Muscle of leg (tissue), 3 donors: ENCODE measurements at regions not wholly inside any gene's neighbourhood (a gene's known extent, or its start where the extent isn't known, plus 50 kb on each side); places are given as distances from the start of the nearest gene placed in this dataset.

ENCODE experiments used
- DNase-seq: peaks from one replicate; pipeline ENCODE4 v3.0.0; 2013
- H3K27ac ChIP-seq: one replicate; pipeline ENCODE4 v1.5.1; 2013; ENCODE audit warnings: mild to moderate bottlenecking, low read length, control low read depth
- H3K27me3 ChIP-seq: one replicate; pipeline ENCODE4 v1.6.1; 2013; ENCODE audit warnings: low read length; ENCODE audit not compliant: control insufficient read depth, insufficient read depth
- H3K36me3 ChIP-seq: one replicate; pipeline ENCODE4 v1.6.1; 2013; ENCODE audit warnings: low read length; ENCODE audit not compliant: control insufficient read depth, insufficient read depth
- H3K4me1 ChIP-seq: one replicate; pipeline ENCODE4 v1.6.1; 2013; ENCODE audit warnings: low read length; ENCODE audit not compliant: control insufficient read depth, insufficient read depth
- H3K4me3 ChIP-seq: one replicate; pipeline ENCODE4 v1.5.1; 2013; ENCODE audit warnings: low read length, control low read depth
- H3K9me3 ChIP-seq: replicated peaks from 2 replicates; pipeline ENCODE4 v1.6.1; 2013; ENCODE audit warnings: low read depth, low read length; ENCODE audit not compliant: control insufficient read depth
- WGBS: methylation state at CpG from one replicate; pipeline ENCODE4 v1.1.5; 2013; ENCODE audit warnings: missing lambda C conversion rate; ENCODE audit not compliant: insufficient coverage; 5-methylcytosine and 5-hydroxymethylcytosine counted together

DNA sequence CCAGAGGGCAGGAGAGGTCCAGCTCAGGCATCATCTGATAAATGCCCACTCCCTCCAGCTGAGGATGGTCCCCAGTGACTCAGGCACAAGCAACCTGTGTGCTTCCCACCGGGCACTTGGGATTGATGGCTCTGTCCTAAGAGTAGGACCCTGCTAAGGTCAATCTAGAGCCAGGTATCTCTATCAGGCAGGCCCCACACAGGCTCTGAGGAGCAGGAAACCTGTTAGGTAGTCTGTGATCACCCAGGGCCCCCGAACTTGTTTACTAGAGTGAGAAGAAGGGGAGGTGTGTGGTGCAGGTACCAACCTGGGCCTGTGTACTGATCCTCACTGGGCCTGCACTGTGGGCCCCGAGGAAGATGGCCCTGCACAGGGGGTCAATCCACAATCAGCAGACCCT lies 119.6 kb upstream of the FSTL4 start:
- Histone ChIP-seq H3K9me3 (peaks cover 6% of the 10 kb centered on the region), H3K36me3 (no peaks in the 10 kb centered on the region), H3K4me3 (no peak overlapping the region), H3K27me3 (peaks cover 2% of the 10 kb centered on the region), H3K4me1 (no peaks in the 10 kb centered on the region), H3K27ac (no peak overlapping the region)
- no peak for DNase-seq
- 77% methylated on average over 3 of the region's 3 CpGs for WGBS

DNA sequence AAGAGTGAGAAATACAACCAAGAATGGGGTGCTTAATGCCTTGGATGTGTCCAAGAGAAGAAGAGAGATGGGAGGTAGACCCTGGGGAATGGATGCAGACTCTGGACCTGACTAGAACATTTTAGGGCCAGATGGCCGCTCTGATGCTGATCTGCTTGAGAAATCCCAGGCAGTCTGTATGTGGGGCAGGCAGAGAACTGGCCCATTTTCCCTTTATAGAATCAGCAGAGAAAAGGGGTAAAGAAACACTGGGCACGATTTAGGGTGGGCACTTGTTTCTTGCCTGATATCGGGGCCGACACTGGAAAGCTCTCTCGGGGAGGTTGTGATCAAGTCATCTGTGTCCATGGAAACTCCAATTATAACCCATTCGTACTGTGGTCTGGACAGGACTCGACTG lies 118.5 kb upstream of the FSTL4 start:
- 93% methylated on average over 5 of the region's 7 CpGs for WGBS
- H3K4me3 ChIP-seq = no peak overlapping the region
- H3K36me3 ChIP-seq = no peaks in the 10 kb centered on the region
- H3K4me1 ChIP-seq = no peaks in the 10 kb centered on the region
- peaks cover 2% of the 10 kb centered on the region for H3K27me3 ChIP-seq
- H3K9me3 ChIP-seq = peaks cover 6% of the 10 kb centered on the region
- H3K27ac ChIP-seq = no peak overlapping the region
- DNase-seq = no peak

DNA sequence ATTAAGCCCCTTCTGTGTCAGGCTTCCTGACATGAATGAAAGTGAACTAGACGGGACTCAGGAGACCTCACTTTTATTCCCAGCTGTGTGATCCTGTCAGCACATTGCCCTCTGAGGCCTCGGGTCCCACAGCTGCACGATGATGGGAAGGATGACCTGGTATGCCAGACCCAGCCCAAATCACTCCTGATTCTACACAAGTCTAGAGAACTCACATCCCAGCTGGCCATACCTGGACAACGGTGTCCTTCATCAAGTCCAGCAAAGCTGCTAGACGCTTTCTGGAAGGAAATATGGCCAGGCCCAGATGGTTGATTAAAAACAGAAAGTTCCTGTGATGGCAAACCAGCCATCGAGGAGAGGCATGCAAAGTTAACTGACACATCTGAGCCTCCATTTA lies 118.0 kb upstream of the FSTL4 start:
- peaks cover 6% of the 10 kb centered on the region for H3K9me3 ChIP-seq
- 72% methylated on average over 4 of the region's 6 CpGs for WGBS
- no peak for DNase-seq

DNA sequence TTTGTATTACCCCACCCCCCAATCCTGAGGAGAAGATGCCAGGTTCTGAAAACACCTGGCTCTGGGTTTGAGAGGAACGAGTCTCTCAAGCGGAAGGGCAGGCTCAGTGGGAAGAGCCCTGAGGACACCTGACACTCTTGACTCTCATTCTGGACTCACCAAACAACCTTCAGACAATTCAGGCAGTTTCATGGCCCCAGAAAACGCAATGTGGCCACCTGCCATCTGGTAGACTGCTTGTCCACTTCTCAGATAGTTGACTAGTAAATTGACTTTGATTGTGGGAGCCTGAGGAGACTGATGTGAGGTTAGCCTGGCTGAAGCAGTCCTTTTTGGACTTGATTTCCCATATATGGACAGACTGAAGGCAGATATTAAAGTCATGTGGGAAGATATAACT lies 117.5 kb upstream of the FSTL4 start:
- Histone ChIP-seq H3K4me3 (no peak overlapping the region), H3K36me3 (no peaks in the 10 kb centered on the region), H3K27me3 (peaks cover 2% of the 10 kb centered on the region), H3K4me1 (no peaks in the 10 kb centered on the region), H3K9me3 (peaks cover 6% of the 10 kb centered on the region), H3K27ac (no peak overlapping the region)
- WGBS = 100% methylated on average over 1 of the region's 3 CpGs
- no peak for DNase-seq

More for the DNA sequence above, 118.0 kb upstream of the FSTL4 start:
- peaks cover 2% of the 10 kb centered on the region for H3K27me3 ChIP-seq
- H3K4me3 ChIP-seq = no peak overlapping the region
- no peaks in the 10 kb centered on the region for H3K4me1 ChIP-seq
- H3K27ac ChIP-seq = no peak overlapping the region
- H3K36me3 ChIP-seq = no peaks in the 10 kb centered on the region

DNA sequence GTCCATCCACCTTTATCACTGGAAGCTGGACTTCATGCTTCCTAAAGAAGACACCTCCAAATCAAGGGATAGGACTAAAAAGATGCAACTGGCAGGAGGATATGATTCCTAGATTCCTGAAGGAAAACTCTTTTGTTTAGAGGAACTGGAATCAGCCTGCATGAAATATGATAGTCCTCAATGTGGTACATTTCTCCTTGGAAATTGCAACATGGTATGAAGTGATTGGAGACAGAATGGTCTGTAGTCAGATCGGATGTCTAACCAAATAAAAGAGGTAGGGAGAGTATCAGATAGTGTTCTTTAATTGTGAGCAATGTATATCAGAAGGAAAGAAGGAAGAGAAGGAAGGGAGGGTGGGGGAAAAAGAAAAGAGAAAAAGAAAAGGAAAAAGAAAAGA lies 116.1 kb upstream of the FSTL4 start:
- H3K27ac ChIP-seq = no peak overlapping the region
- no peak overlapping the region for H3K4me3 ChIP-seq
- peaks cover 6% of the 10 kb centered on the region for H3K9me3 ChIP-seq
- H3K36me3 ChIP-seq = no peaks in the 10 kb centered on the region
- H3K27me3 ChIP-seq = peaks cover 2% of the 10 kb centered on the region
- DNase-seq = no peak
- WGBS = 100% methylated on average over 1 of the region's 1 CpG
- H3K4me1 ChIP-seq = no peaks in the 10 kb centered on the region

DNA sequence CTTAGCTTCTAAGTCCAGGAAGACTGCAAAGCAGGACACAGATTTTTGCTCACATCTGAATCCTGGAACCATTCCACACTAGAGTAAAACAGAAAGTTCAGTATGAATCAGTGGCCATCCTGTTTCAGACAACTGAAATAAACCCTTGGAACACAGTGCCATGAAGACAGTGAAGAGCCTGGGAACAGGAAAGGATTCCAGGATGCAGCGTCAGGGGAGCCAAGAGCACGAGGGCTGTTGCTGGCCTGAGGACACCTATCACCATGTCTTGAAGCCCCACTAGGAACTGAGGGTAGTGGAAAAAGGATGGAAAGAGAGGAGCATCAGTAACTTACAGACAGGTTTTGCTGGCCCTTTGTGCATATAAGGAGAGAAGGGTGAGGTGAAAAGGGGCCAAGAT lies 115.3 kb upstream of the FSTL4 start:
- Histone ChIP-seq H3K4me1 (no peaks in the 10 kb centered on the region), H3K9me3 (peaks cover 6% of the 10 kb centered on the region), H3K27ac (no peak overlapping the region), H3K36me3 (no peaks in the 10 kb centered on the region), H3K27me3 (peaks cover 2% of the 10 kb centered on the region), H3K4me3 (no peak overlapping the region)
- WGBS = 70% methylated on average over 2 of the region's 2 CpGs
- no peak for DNase-seq

DNA sequence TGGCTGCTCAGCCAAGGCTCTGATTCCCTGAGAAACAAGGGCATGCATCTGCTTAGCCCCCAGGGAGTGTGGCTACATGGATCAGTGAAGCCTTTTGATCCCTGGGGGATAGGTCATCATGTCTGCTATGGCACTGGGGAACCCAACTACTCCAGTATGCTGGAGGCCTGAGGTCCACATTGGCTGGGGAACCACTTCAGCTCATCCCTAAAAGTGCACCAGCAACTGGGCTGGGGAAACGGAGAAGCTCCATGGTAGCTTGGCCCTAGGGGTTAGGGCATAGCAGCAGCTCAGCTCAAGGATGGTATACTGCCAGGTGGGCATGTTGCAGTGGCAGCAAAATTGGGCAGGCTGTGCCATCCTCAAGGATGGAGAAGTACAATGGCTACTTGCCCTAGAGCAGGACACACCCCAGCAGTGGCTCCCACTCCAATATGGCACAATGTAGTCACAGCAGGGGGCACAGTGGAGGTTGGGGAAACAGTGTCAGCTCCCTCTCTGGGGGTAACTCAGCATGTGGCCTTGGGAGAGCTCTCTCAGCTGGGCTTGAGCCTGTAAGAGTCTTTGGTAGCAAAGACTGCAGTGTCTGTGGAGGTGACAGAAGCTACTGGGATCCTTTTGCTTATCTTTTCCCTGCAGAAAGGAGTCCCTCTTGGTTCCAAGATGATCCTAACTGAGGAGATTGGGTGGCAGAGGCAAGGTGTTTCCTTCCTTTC lies 111.5 kb upstream of the FSTL4 start:
- Histone ChIP-seq H3K27ac (no peak overlapping the region), H3K9me3 (peaks cover 3% of the 10 kb centered on the region), H3K36me3 (no peaks in the 10 kb centered on the region), H3K4me3 (no peak overlapping the region), H3K4me1 (no peaks in the 10 kb centered on the region), H3K27me3 (no peaks in the 10 kb centered on the region)
- WGBS = 100% methylated on average over 1 of the region's 1 CpG
- DNase-seq = no peak

DNA sequence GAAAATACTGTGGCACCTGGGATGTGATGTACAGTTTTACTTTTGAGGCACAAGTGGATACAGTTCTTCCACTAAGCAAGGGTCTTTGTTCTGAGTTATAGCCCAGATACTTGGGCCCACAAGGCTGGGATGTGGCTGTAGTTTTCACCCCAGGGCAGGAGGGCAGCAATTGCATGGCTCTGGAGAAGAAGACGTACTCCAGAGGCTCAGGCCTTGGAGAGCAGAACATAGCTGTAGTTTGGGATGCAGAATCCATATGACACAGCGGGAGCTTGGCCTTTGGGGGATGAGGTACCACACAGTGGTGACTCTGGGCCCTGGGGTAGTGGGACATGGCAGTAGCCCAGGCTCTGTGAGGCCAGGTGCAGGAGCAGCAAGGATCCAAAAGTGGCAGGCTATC lies 110.8 kb upstream of the FSTL4 start:
- Histone ChIP-seq H3K4me3 (no peak overlapping the region), H3K27ac (no peak overlapping the region), H3K9me3 (peaks cover 3% of the 10 kb centered on the region), H3K27me3 (no peaks in the 10 kb centered on the region), H3K4me1 (no peaks in the 10 kb centered on the region), H3K36me3 (no peaks in the 10 kb centered on the region)
- WGBS = 92% methylated on average over 2 of the region's 2 CpGs
- no peak for DNase-seq

DNA sequence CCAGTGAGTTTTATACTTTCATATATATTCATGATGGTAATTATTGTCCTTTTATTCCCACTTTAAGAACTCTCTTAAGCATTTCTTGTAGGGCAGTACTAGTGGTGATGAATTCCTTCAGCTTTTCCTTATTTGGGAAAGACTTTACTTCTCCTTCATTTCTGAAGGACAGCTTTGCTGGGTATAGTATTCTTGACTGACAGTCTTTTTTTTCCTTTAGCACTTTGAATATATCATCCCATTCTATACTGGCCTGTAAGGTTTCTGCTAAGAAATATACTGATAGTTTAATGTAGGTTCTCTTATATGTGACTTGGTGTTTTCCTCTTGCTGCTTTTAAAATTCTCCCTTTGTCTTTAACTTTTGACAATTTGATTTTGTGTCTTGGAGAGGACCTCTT lies 109.0 kb upstream of the FSTL4 start:
- no peak overlapping the region for H3K4me3 ChIP-seq
- H3K9me3 ChIP-seq = peaks cover 3% of the 10 kb centered on the region

DNA sequence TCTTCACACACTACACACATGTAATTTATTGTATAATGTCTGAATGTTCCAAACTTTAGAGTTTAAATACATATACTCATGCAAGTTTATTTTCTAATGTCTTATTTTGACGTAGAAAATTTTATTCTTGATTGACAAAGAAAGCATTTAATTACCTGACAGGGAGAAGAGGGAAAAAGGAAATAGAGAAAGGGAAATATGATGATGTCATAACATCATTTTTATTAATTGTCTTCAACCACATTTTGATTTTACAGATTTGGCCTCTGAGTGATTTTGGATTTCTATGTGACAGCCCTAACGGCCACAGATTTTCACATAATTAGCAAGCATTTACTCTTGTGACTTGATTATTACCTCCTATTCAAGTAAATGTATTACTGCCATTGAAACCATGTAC lies 106.1 kb upstream of the FSTL4 start:
- H3K27ac ChIP-seq = no peak overlapping the region
- H3K4me3 ChIP-seq = no peak overlapping the region
- peaks cover 3% of the 10 kb centered on the region for H3K9me3 ChIP-seq
- no peaks in the 10 kb centered on the region for H3K36me3 ChIP-seq
- no CpG with 5 or more reads among the region's 2 CpGs for WGBS
- no peaks in the 10 kb centered on the region for H3K27me3 ChIP-seq
- DNase-seq = no peak
- H3K4me1 ChIP-seq = no peaks in the 10 kb centered on the region

More for the DNA sequence above, 109.0 kb upstream of the FSTL4 start:
- Histone ChIP-seq H3K4me1 (no peaks in the 10 kb centered on the region), H3K27me3 (no peaks in the 10 kb centered on the region), H3K36me3 (no peaks in the 10 kb centered on the region), H3K27ac (no peak overlapping the region)
- DNase-seq = no peak
